Body of pancreas (tissue), 4 donors: ENCODE measurements at regions not wholly inside any gene's neighbourhood (a gene's known extent, or its start where the extent isn't known, plus 50 kb on each side); places are given as distances from the start of the nearest gene placed in this dataset.

Experiments
- CTCF ChIP-seq, 7 experiments: fragments of 450-650 bp in 4 of 7; fragments of 200-600 bp in 3 of 7; sonication (generic) in 3 of 7; IDR thresholded peaks; one replicate each; pipeline ENCODE4 v1.5.1; 2016 to 2019; ENCODE audit warnings: antibody characterized with exemption in 7 of 7
- POLR2A ChIP-seq, 3 donors: fragments of 450-650 bp; IDR thresholded peaks; one replicate each; pipeline ENCODE4 v1.6.1; 2016; ENCODE audit warnings: antibody characterized with exemption in 3 of 3, mild to moderate bottlenecking in 2 of 3

- no peak for TF ChIP-seq POLR2A (IDR thresholded peaks at IDR 0.05)
- no peak for TF ChIP-seq CTCF (IDR thresholded peaks at IDR 0.05)
Measured at GRCh38 chr2:52473526-52473925, 1294.1 kb upstream of the CHAC2 start.
